ENCODE measurements at regions not wholly inside any gene's neighbourhood (a gene's known extent, or its start where the extent isn't known, plus 50 kb on each side); places are given as distances from the start of the nearest gene placed in this dataset.

GRCh38 chr15:87224404-87224803, 1032.1 kb downstream of the NTRK3 start:
- no peaks in the 10 kb centered on the region for H3K36me3 ChIP-seq
- no peak overlapping the region for H3K4me3 ChIP-seq
- 65 to 87% (median 70%) methylated on average over 3 of the region's 3 CpGs for WGBS, 5 donors
- intact Hi-C loops (cut with DNase I; ENCODE audit: low total_unique reads), result no loop called here
- H3K27ac ChIP-seq, result no peak overlapping the region
- H3K4me1 ChIP-seq, result no peaks in the 10 kb centered on the region
- TF ChIP-seq POLR2AphosphoS5 (IDR thresholded peaks at IDR 0.05) (no peak), CTCF (IDR thresholded peaks at IDR 0.05) (no peak), POLR2A (IDR thresholded peaks at IDR 0.05) (no peak), EP300 (IDR thresholded peaks at IDR 0.05) (no peak)
- H3K27me3 ChIP-seq, result no peaks in the 10 kb centered on the region
- peaks cover 0 to 5% (median 0%) of the 10 kb centered on the region in 4 donors for H3K9me3 ChIP-seq
- no peak for DNase-seq

- Histone ChIP-seq H3K9me3 (peaks cover 0 to 5% (median 0%) of the 10 kb centered on the region in 4 donors), H3K36me3 (no peaks in the 10 kb centered on the region), H3K27ac (no peak overlapping the region), H3K27me3 (no peaks in the 10 kb centered on the region), H3K4me1 (no peaks in the 10 kb centered on the region), H3K4me3 (no peak overlapping the region)
- TF ChIP-seq POLR2AphosphoS5 (IDR thresholded peaks at IDR 0.05) (no peak), POLR2A (IDR thresholded peaks at IDR 0.05) (no peak), CTCF (IDR thresholded peaks at IDR 0.05) (no peak), EP300 (IDR thresholded peaks at IDR 0.05) (no peak)
- DNase-seq, result no peak
- intact Hi-C loops (cut with DNase I; ENCODE audit: low total_unique reads), result no loop called here
- WGBS, 5 donors, result 59 to 72% (median 64%) methylated on average over 6 of the region's 6 CpGs
Observed at GRCh38 chr15:87219650-87220615, 1036.6 kb downstream of the NTRK3 start.

GRCh38 chr15:87215100-87215499, 1041.4 kb downstream of the NTRK3 start:
- no peak overlapping the region for H3K27ac ChIP-seq
- no peak for DNase-seq
- no peaks in the 10 kb centered on the region for H3K36me3 ChIP-seq
- WGBS, 5 donors, result 89 to 100% (median 94%) methylated on average over 1 of the region's 1 CpG
- no peak overlapping the region for H3K4me3 ChIP-seq
- H3K27me3 ChIP-seq, result no peaks in the 10 kb centered on the region
- H3K4me1 ChIP-seq, result no peaks in the 10 kb centered on the region
- no peaks in the 10 kb centered on the region for H3K9me3 ChIP-seq
- TF ChIP-seq POLR2A (IDR thresholded peaks at IDR 0.05) (no peak), EP300 (IDR thresholded peaks at IDR 0.05) (no peak), POLR2AphosphoS5 (IDR thresholded peaks at IDR 0.05) (no peak), CTCF (IDR thresholded peaks at IDR 0.05) (no peak)
- intact Hi-C loops (cut with DNase I; ENCODE audit: low total_unique reads), result no loop called here

- TF ChIP-seq POLR2A (IDR thresholded peaks at IDR 0.05) (no peak), CTCF (IDR thresholded peaks at IDR 0.05) (no peak), POLR2AphosphoS5 (IDR thresholded peaks at IDR 0.05) (no peak), EP300 (IDR thresholded peaks at IDR 0.05) (no peak)
- Histone ChIP-seq H3K36me3 (no peaks in the 10 kb centered on the region), H3K9me3 (no peaks in the 10 kb centered on the region), H3K27me3 (no peaks in the 10 kb centered on the region), H3K4me3 (no peak overlapping the region), H3K4me1 (no peaks in the 10 kb centered on the region), H3K27ac (no peak overlapping the region)
- WGBS, 5 donors, result 69 to 85% (median 80%) methylated on average over 6 of the region's 6 CpGs
- intact Hi-C loops (cut with DNase I; ENCODE audit: low total_unique reads), result no loop called here
- DNase-seq, result peak in 1 of 2 donors; percentile 4
Observed at GRCh38 chr15:87213626-87214025, 1042.9 kb downstream of the NTRK3 start.
